HL-60 (cell line): ENCODE measurements at regions not wholly inside any gene's neighbourhood (a gene's known extent, or its start where the extent isn't known, plus 50 kb on each side); places are given as distances from the start of the nearest gene placed in this dataset.

Experiments used
- DNase-seq, 2 experiments: peaks; one replicate each; pipeline ENCODE4 v3.0.0-alpha.2; 2010 to 2020; ENCODE audit warnings: low read depth in 1 of 2, low spot score in 1 of 2
- H3K27ac ChIP-seq: fragments of 250-450 bp; sonication (Bioruptor Pico); replicated peaks from 2 replicates; pipeline ENCODE4 v1.5.1; 2020; ENCODE audit warnings: mild to moderate bottlenecking, moderate library complexity
- H3K27me3 ChIP-seq: fragments of 250-450 bp; sonication (Bioruptor Pico); 2 replicates; pipeline ENCODE4 v1.5.1; 2021; ENCODE audit warnings: mild to moderate bottlenecking, moderate library complexity; ENCODE audit not compliant: insufficient read depth, poor library complexity, severe bottlenecking
- H3K4me3 ChIP-seq: replicated peaks from 2 replicates; pipeline ENCODE4 v1.5.1; 2011; ENCODE audit warnings: mild to moderate bottlenecking, control low read depth, low read length; ENCODE audit not compliant: insufficient read depth
- GABPA ChIP-seq: IDR thresholded peaks from 2 replicates; pipeline ENCODE4 v1.6.1; 2012; ENCODE audit warnings: low read depth
- POLR2AphosphoS5 ChIP-seq: IDR thresholded peaks from 2 replicates; pipeline ENCODE4 v1.6.1; 2012; ENCODE audit warnings: low read depth
- SPI1 ChIP-seq: IDR thresholded peaks from 2 replicates; pipeline ENCODE4 v1.6.1; 2012; ENCODE audit warnings: low read depth, mild to moderate bottlenecking, borderline replicate concordance
- TF ChIP-seq, protein P1 (sequence below): IDR thresholded peaks from 2 replicates; pipeline ENCODE4 v1.6.1; 2012; ENCODE audit warnings: low read depth; ENCODE audit not compliant: insufficient replicate concordance
- TF ChIP-seq, protein P2 (sequence below): IDR thresholded peaks from one replicate; pipeline ENCODE4 v1.5.1; 2011; ENCODE audit warnings: low read length, control low read depth, inconsistent platforms; ENCODE audit not compliant: insufficient read depth

DNA sequence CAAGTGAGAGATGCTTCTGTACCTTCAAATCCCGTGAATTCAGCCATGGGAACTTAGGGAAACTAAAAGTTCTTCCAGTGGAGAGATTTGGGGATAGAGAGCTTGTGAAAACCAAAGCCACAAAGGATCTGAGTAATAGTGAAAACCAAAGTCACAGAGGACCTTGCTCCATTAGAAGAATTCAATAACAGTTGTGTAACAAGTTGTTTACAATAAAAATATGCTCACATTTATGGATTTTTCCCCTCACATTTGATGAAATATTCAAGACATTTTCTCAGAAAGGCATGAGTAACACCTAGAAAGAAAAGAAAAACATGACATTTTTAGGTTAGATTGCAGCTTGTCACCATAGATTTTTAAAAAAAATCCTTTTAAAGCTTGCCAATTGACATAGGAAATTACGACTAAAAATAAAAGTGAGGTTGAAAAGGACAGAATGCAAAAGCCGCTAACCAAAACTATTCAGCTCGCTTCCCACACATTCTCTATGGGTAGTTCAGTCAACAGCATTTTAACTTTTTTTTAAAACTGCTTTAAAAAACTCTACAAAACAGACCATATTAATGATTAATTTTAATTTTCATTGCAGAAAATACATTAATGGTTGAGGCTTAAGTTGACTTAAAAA lies 113.2 kb downstream of the CAND1 start:
- Histone ChIP-seq H3K27me3 (peaks cover 3% of the 10 kb centered on the region), H3K27ac (no peak overlapping the region), H3K4me3 (no peak overlapping the region)
- no peak for DNase-seq
- TF ChIP-seq, protein P1, sequence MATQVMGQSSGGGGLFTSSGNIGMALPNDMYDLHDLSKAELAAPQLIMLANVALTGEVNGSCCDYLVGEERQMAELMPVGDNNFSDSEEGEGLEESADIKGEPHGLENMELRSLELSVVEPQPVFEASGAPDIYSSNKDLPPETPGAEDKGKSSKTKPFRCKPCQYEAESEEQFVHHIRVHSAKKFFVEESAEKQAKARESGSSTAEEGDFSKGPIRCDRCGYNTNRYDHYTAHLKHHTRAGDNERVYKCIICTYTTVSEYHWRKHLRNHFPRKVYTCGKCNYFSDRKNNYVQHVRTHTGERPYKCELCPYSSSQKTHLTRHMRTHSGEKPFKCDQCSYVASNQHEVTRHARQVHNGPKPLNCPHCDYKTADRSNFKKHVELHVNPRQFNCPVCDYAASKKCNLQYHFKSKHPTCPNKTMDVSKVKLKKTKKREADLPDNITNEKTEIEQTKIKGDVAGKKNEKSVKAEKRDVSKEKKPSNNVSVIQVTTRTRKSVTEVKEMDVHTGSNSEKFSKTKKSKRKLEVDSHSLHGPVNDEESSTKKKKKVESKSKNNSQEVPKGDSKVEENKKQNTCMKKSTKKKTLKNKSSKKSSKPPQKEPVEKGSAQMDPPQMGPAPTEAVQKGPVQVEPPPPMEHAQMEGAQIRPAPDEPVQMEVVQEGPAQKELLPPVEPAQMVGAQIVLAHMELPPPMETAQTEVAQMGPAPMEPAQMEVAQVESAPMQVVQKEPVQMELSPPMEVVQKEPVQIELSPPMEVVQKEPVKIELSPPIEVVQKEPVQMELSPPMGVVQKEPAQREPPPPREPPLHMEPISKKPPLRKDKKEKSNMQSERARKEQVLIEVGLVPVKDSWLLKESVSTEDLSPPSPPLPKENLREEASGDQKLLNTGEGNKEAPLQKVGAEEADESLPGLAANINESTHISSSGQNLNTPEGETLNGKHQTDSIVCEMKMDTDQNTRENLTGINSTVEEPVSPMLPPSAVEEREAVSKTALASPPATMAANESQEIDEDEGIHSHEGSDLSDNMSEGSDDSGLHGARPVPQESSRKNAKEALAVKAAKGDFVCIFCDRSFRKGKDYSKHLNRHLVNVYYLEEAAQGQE: no peak
- TF ChIP-seq, protein P2, sequence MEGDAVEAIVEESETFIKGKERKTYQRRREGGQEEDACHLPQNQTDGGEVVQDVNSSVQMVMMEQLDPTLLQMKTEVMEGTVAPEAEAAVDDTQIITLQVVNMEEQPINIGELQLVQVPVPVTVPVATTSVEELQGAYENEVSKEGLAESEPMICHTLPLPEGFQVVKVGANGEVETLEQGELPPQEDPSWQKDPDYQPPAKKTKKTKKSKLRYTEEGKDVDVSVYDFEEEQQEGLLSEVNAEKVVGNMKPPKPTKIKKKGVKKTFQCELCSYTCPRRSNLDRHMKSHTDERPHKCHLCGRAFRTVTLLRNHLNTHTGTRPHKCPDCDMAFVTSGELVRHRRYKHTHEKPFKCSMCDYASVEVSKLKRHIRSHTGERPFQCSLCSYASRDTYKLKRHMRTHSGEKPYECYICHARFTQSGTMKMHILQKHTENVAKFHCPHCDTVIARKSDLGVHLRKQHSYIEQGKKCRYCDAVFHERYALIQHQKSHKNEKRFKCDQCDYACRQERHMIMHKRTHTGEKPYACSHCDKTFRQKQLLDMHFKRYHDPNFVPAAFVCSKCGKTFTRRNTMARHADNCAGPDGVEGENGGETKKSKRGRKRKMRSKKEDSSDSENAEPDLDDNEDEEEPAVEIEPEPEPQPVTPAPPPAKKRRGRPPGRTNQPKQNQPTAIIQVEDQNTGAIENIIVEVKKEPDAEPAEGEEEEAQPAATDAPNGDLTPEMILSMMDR: no peak
- no peak for TF ChIP-seq POLR2AphosphoS5
- TF ChIP-seq GABPA: no peak
- no peak for TF ChIP-seq SPI1

DNA sequence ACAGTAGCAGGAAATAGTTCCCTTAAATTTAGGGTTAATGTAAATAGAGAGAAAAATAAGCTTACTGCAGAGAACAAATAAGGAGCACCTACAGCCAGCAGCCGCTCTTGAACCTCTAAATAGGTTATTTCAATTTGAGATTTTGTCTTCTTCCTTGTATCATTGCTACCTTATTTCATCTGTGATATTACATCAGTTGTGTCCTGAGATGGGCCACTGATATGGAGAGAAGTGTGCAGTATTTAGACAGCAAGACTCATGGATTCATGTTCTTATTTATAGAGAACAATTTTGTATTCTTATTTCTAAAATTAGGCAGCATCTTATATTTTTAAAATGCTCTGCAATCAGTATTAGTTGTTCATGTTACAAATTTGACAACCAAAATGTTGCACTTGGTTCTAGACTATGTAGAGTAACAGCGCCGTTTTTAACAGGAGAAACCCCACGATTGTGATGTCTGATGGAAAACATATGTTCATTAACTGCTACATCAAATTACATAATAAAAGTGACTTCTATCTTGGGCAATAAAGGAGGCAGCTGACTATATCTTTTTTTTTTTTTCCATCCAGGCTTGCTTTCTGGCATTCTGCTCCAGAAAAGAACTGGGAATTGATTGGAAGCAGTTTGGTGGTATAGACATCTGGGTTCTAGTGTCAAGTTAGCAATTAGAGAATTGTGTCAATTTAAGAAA lies 117.9 kb downstream of the CAND1 start:
- DNase-seq: no peak
- Histone ChIP-seq H3K4me3 (no peak overlapping the region), H3K27ac (no peak overlapping the region), H3K27me3 (peaks cover 7% of the 10 kb centered on the region)
- TF ChIP-seq POLR2AphosphoS5 (no peak), SPI1 (no peak), GABPA (no peak)
- TF ChIP-seq, protein P1: no peak
- TF ChIP-seq, protein P2: no peak

DNA sequence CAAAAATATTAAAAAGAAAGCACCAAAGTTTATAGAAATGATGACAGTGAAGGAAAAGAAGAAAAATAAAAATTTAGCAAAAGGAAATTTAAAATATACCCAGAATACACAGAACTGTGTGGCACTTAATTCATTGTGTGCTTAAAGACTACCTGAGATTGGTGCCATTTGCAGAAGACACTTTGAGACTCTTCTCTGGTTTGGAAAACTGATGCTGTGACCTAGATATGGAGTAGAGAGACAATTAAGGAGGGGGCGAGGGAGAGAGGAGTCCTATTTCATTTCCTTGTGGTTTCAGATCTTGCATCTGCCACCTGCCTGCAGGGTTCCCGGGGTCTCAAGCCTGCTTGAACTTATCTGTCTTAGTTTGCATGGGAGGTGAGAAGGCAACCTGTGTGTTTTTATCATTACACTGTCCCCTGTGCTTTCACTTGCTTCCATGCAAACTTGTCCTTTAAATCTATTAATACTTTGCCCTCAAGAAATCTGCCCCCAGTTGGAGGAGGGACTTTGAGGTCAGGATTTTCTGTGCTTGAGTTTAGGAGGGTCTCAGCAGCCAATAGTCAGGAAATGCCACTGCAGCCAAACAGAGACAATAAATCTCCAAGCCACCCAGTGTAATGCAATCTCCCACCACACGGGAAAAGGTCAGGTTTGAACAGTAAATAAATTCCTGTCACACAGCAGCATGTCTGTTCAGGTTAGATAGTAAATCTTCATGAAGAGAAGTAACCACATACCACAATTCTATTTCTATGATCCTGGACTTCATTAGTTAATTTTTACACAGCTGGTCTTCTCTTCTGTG lies 119.4 kb downstream of the CAND1 start:
- DNase-seq: no peak
- TF ChIP-seq SPI1 (no peak), GABPA (no peak), POLR2AphosphoS5 (no peak)
- TF ChIP-seq, protein P1: no peak
- TF ChIP-seq, protein P2: no peak
- Histone ChIP-seq H3K27me3 (peaks cover 7% of the 10 kb centered on the region), H3K27ac (no peak overlapping the region), H3K4me3 (no peak overlapping the region)
